SK-N-SH treated with all-trans-retinoic acid at 6 μM for 48 hours (cell line): ENCODE measurements at regions not wholly inside any gene's neighbourhood (a gene's known extent, or its start where the extent isn't known, plus 50 kb on each side); places are given as distances from the start of the nearest gene placed in this dataset.
"Not testable (repeated sequence)": the region's sequence is repeated elsewhere in the genome, so short reads cannot be mapped to it uniquely, and the experiment has no call there.

Experiments used
- ATAC-seq: fragments of 200-7000 bp; cut with Tn5 transposase; 3 replicates; pipeline ENCODE4 v1.9.1; 2020; ENCODE audit warnings: mild to moderate bottlenecking, moderate library complexity
- ARNTL ChIP-seq: fragments of 450-650 bp; formaldehyde crosslinking; IDR thresholded peaks from 2 replicates; pipeline ENCODE4 v1.5.0; 2020; ENCODE audit warnings: low read depth, mild to moderate bottlenecking, moderate library complexity, borderline replicate concordance
- BACH2 ChIP-seq: fragments of 250-450 bp; sonication (Bioruptor Pico); IDR thresholded peaks from 2 replicates; pipeline ENCODE4 v1.9.0; 2021; ENCODE audit warnings: mild to moderate bottlenecking, borderline replicate concordance
- CSDC2 ChIP-seq: fragments of 250-450 bp; sonication (Bioruptor Pico); IDR thresholded peaks from 2 replicates; pipeline ENCODE4 v1.5.0; 2020; ENCODE audit warnings: mild to moderate bottlenecking, moderate library complexity
- CSRNP3 ChIP-seq: fragments of 250-450 bp; sonication (Bioruptor Pico); IDR thresholded peaks from 2 replicates; pipeline ENCODE4 v1.5.1; 2021; ENCODE audit warnings: mild to moderate bottlenecking, moderate library complexity
- ESRRG ChIP-seq: fragments of 250-450 bp; sonication (Bioruptor Pico); IDR thresholded peaks from 2 replicates; pipeline ENCODE4 v1.6.1; 2021; ENCODE audit warnings: mild to moderate bottlenecking
- GLIS3 ChIP-seq: fragments of 250-450 bp; sonication (Bioruptor Pico); IDR thresholded peaks from 2 replicates; pipeline ENCODE4 v1.5.0; 2020; ENCODE audit warnings: mild to moderate bottlenecking, moderate library complexity
- ISL1 ChIP-seq: fragments of 250-450 bp; sonication (Bioruptor Pico); IDR thresholded peaks from 2 replicates; pipeline ENCODE4 v2.1.2; 2022; ENCODE audit warnings: mild to moderate bottlenecking, moderate library complexity
- OSR1 ChIP-seq: fragments of 250-450 bp; sonication (Bioruptor Pico); IDR thresholded peaks from 2 replicates; pipeline ENCODE4 v1.8.0; 2022; ENCODE audit warnings: moderate library complexity, mild to moderate bottlenecking, inconsistent platforms
- PATZ1 ChIP-seq: fragments of 250-450 bp; sonication (Bioruptor Pico); IDR thresholded peaks from 2 replicates; pipeline ENCODE4 v1.8.0; 2020; ENCODE audit warnings: mild to moderate bottlenecking, moderate library complexity, borderline replicate concordance
- PPARA ChIP-seq: fragments of 250-450 bp; sonication (Bioruptor Pico); IDR thresholded peaks from 2 replicates; pipeline ENCODE4 v1.5.0; 2020; ENCODE audit warnings: mild to moderate bottlenecking, borderline replicate concordance
- RARB ChIP-seq: fragments of 250-450 bp; sonication (Bioruptor Pico); IDR thresholded peaks from 2 replicates; pipeline ENCODE4 v1.8.0; 2021; ENCODE audit warnings: mild to moderate bottlenecking, moderate library complexity
- SNAI2 ChIP-seq: fragments of 250-450 bp; sonication (Bioruptor Pico); IDR thresholded peaks from 2 replicates; pipeline ENCODE4 v1.5.0; 2020; ENCODE audit warnings: mild to moderate bottlenecking, moderate library complexity
- TCF4 ChIP-seq: fragments of 250-450 bp; sonication (Bioruptor Pico); IDR thresholded peaks from 2 replicates; pipeline ENCODE4 v1.8.0; 2021; ENCODE audit warnings: mild to moderate bottlenecking, moderate library complexity, borderline replicate concordance
- TOX ChIP-seq: fragments of 250-450 bp; sonication (Bioruptor Pico); IDR thresholded peaks from 2 replicates; pipeline ENCODE4 v1.8.0; 2021; ENCODE audit warnings: mild to moderate bottlenecking, moderate library complexity, borderline replicate concordance
- ZC3H10 ChIP-seq: fragments of 250-450 bp; sonication (Bioruptor Pico); IDR thresholded peaks from 2 replicates; pipeline ENCODE4 v1.5.1; 2021; ENCODE audit warnings: mild to moderate bottlenecking, moderate library complexity
- ZFP3 ChIP-seq: fragments of 250-450 bp; sonication (Bioruptor Pico); IDR thresholded peaks from 2 replicates; pipeline ENCODE4 v1.5.0; 2020; ENCODE audit warnings: mild to moderate bottlenecking, moderate library complexity
- ZFP30 ChIP-seq: fragments of 450-650 bp; formaldehyde crosslinking; IDR thresholded peaks from 2 replicates; pipeline ENCODE4 v1.5.0; 2022; ENCODE audit warnings: mild to moderate bottlenecking, moderate library complexity
- ZNF565 ChIP-seq: fragments of 450-650 bp; formaldehyde crosslinking; conservative IDR thresholded peaks from 2 replicates; pipeline ENCODE4 v1.5.0; 2020; ENCODE audit warnings: low read depth, mild to moderate bottlenecking, moderate library complexity
- ZNF70 ChIP-seq: fragments of 450-650 bp; formaldehyde crosslinking; IDR thresholded peaks from 2 replicates; pipeline ENCODE4 v1.5.0; 2020; ENCODE audit warnings: mild to moderate bottlenecking, moderate library complexity
- ZNF8 ChIP-seq: fragments of 450-650 bp; formaldehyde crosslinking; IDR thresholded peaks from 2 replicates; pipeline ENCODE4 v1.5.0; 2020; ENCODE audit warnings: mild to moderate bottlenecking, moderate library complexity
- TF ChIP-seq, protein P1 (sequence below): fragments of 250-450 bp; sonication (Bioruptor Pico); IDR thresholded peaks from 2 replicates; pipeline ENCODE4 v1.5.0; 2020; ENCODE audit warnings: mild to moderate bottlenecking, moderate library complexity
- TF ChIP-seq, protein P2 (sequence below): fragments of 250-450 bp; sonication (Bioruptor Pico); IDR thresholded peaks from 2 replicates; pipeline ENCODE4 v1.8.0; 2021; ENCODE audit warnings: low read depth, mild to moderate bottlenecking, moderate library complexity, borderline replicate concordance

- ATAC-seq: not testable (repeated sequence)
These were observed 79.2 kb downstream of the PXDC1 start for GRCh38 chr6:3672339-3672738.

- TF ChIP-seq RARB (CRISPR knock-in tag) (no peak), CSRNP3 (no peak), BACH2 (CRISPR knock-in tag) (no peak), OSR1 (CRISPR knock-in tag) (no peak)
- no peak for ATAC-seq
These were observed 80.1 kb downstream of the PXDC1 start for GRCh38 chr6:3671382-3671781.

GRCh38 chr6:3670356-3670755, 81.2 kb downstream of the PXDC1 start:
- TF ChIP-seq ARNTL: no peak
- TF ChIP-seq ZNF565 (CRISPR knock-in tag): no peak
- TF ChIP-seq ZC3H10: no peak
- no peak for ATAC-seq

- ATAC-seq: no peak
These were observed 81.6 kb downstream of the PXDC1 start for GRCh38 chr6:3669916-3670315.

GRCh38 chr6:3665608-3666007, 85.9 kb downstream of the PXDC1 start:
- no peak for ATAC-seq
- TF ChIP-seq ZNF70 (CRISPR knock-in tag) (no peak), CSDC2 (CRISPR knock-in tag) (no peak), ZNF8 (no peak), OSR1 (CRISPR knock-in tag) (no peak), ESRRG (no peak), ZC3H10 (no peak), SNAI2 (CRISPR knock-in tag) (no peak), TOX (CRISPR knock-in tag) (no peak), ISL1 (CRISPR knock-in tag) (no peak), CSRNP3 (no peak), ZFP3 (CRISPR knock-in tag) (no peak), TCF4 (CRISPR knock-in tag) (no peak), PPARA (no peak), GLIS3 (CRISPR knock-in tag) (no peak), ZNF565 (CRISPR knock-in tag) (no peak), RARB (CRISPR knock-in tag) (no peak), PATZ1 (CRISPR knock-in tag) (no peak)
- TF ChIP-seq, protein P1, sequence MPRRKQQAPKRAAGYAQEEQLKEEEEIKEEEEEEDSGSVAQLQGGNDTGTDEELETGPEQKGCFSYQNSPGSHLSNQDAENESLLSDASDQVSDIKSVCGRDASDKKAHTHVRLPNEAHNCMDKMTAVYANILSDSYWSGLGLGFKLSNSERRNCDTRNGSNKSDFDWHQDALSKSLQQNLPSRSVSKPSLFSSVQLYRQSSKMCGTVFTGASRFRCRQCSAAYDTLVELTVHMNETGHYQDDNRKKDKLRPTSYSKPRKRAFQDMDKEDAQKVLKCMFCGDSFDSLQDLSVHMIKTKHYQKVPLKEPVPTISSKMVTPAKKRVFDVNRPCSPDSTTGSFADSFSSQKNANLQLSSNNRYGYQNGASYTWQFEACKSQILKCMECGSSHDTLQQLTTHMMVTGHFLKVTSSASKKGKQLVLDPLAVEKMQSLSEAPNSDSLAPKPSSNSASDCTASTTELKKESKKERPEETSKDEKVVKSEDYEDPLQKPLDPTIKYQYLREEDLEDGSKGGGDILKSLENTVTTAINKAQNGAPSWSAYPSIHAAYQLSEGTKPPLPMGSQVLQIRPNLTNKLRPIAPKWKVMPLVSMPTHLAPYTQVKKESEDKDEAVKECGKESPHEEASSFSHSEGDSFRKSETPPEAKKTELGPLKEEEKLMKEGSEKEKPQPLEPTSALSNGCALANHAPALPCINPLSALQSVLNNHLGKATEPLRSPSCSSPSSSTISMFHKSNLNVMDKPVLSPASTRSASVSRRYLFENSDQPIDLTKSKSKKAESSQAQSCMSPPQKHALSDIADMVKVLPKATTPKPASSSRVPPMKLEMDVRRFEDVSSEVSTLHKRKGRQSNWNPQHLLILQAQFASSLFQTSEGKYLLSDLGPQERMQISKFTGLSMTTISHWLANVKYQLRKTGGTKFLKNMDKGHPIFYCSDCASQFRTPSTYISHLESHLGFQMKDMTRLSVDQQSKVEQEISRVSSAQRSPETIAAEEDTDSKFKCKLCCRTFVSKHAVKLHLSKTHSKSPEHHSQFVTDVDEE: no peak

More at GRCh38 chr6:3669916-3670315, 81.6 kb downstream of the PXDC1 start:
- TF ChIP-seq ZNF565 (CRISPR knock-in tag) (no peak), ZNF70 (CRISPR knock-in tag) (no peak), CSRNP3 (no peak), BACH2 (CRISPR knock-in tag) (no peak), TOX (CRISPR knock-in tag) (no peak), ARNTL (no peak), ZFP30 (CRISPR knock-in tag) (no peak), ZFP3 (CRISPR knock-in tag) (no peak), SNAI2 (CRISPR knock-in tag) (no peak), GLIS3 (CRISPR knock-in tag) (no peak), RARB (CRISPR knock-in tag) (no peak)
- TF ChIP-seq, protein P2, sequence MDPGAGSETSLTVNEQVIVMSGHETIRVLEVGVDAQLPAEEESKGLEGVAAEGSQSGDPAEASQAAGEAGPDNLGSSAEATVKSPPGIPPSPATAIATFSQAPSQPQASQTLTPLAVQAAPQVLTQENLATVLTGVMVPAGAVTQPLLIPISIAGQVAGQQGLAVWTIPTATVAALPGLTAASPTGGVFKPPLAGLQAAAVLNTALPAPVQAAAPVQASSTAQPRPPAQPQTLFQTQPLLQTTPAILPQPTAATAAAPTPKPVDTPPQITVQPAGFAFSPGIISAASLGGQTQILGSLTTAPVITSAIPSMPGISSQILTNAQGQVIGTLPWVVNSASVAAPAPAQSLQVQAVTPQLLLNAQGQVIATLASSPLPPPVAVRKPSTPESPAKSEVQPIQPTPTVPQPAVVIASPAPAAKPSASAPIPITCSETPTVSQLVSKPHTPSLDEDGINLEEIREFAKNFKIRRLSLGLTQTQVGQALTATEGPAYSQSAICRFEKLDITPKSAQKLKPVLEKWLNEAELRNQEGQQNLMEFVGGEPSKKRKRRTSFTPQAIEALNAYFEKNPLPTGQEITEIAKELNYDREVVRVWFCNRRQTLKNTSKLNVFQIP (CRISPR knock-in tag): no peak
